Bone marrow (tissue), 2 donors: ENCODE measurements at regions not wholly inside any gene's neighbourhood (a gene's known extent, or its start where the extent isn't known, plus 50 kb on each side); places are given as distances from the start of the nearest gene placed in this dataset.
A peak's percentile ranks its signal among the peaks of the same experiment; 100 is the strongest.

Experiments used
- DNase-seq, 2 donors: peaks; one replicate each; lab custom pipeline; 2025; lab: John Stamatoyannopoulos, UW

- DNase-seq, result no peak
These were observed 64.9 kb downstream of the MCFD2 start for GRCh38 chr2:46850742-46851141.

- no peak for DNase-seq
These were observed 65.7 kb downstream of the MCFD2 start for GRCh38 chr2:46849721-46850556.

- DNase-seq, result no peak
These were observed 66.4 kb downstream of the MCFD2 start for GRCh38 chr2:46849046-46849715.

- no peak for DNase-seq
These were observed 67.2 kb downstream of the MCFD2 start for GRCh38 chr2:46848447-46848846.

- DNase-seq, result no peak
These were observed 67.7 kb downstream of the MCFD2 start for GRCh38 chr2:46847726-46848412.

GRCh38 chr2:46847185-46847710 lies 68.4 kb downstream of the MCFD2 start:
- no peak for DNase-seq

- no peak for DNase-seq
These were observed 69.1 kb downstream of the MCFD2 start for GRCh38 chr2:46846536-46846935.

- DNase-seq, result no peak
These were observed 69.8 kb downstream of the MCFD2 start for GRCh38 chr2:46845542-46846486.

GRCh38 chr2:46844443-46844842 lies 71.2 kb downstream of the MCFD2 start:
- no peak for DNase-seq

- DNase-seq, result no peak
These were observed 71.6 kb downstream of the MCFD2 start for GRCh38 chr2:46844034-46844433.

- no peak for DNase-seq
These were observed 72.3 kb downstream of the MCFD2 start for GRCh38 chr2:46843316-46843715.

- no peak for DNase-seq
These were observed 72.7 kb downstream of the MCFD2 start for GRCh38 chr2:46842876-46843275.

GRCh38 chr2:46841621-46842020 lies 74.0 kb downstream of the MCFD2 start:
- peak in 1 of 2 donors; percentile 57 for DNase-seq

GRCh38 chr2:46839045-46839444 lies 76.6 kb downstream of the MCFD2 start:
- DNase-seq, result no peak

- no peak for DNase-seq
These were observed 77.9 kb downstream of the MCFD2 start for GRCh38 chr2:46837704-46838103.

GRCh38 chr2:46837112-46837454 lies 78.5 kb downstream of the MCFD2 start:
- DNase-seq, result no peak

GRCh38 chr2:46836295-46837111 lies 79.1 kb downstream of the MCFD2 start:
- DNase-seq, result no peak

- DNase-seq, result no peak
These were observed 80.1 kb downstream of the MCFD2 start for GRCh38 chr2:46835520-46835919.

GRCh38 chr2:46832543-46832942 lies 83.1 kb downstream of the MCFD2 start:
- DNase-seq, result no peak

GRCh38 chr2:46831869-46832265 lies 83.7 kb downstream of the MCFD2 start:
- no peak for DNase-seq
